ENCODE measurements at regions not wholly inside any gene's neighbourhood (a gene's known extent, or its start where the extent isn't known, plus 50 kb on each side); places are given as distances from the start of the nearest gene placed in this dataset.

DNA sequence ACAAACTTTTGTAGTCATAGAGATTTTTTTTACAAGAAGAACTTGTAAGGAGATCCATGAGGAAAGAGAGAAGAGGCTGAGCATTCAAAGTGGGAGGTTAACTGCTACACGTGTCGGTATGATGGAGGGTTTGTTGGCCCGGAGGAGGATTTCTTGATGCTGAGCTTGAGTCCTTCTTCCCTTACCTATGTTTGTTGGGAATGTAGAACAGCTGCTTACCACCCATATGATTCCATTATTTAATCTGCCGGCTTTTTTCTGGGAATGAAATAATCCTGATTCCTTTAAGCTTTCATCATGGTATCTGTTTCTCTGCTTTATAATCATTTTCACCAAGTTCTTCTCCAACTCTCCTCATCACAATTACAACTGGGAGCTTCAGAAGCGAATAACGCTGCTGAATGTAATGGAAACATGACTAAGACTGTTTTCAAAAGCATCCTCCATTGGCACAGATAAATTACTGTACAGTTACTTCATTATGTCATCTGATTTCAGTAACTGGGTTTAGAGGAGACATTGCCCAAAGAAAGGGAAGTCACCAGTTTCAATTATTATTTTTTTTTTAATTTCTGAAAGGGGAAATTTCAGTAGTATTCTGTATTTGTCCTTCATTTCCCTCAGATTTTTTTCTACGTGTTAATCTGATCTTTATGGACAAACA is 420.6 kb downstream of the SPRY1 start:
- Histone ChIP-seq H3K4me3 (ENCODE audit: low read length in 2 of 2) (no peak overlapping the region), H4K8ac (ENCODE audit: low read depth, low read length) (no peak overlapping the region), H3K27me3 (ENCODE audit: control insufficient read depth in 3 of 3, insufficient read depth in 3 of 3, low read depth in 1 of 3, low read length in 3 of 3) (no peaks in the 10 kb centered on the region), H2AFZ (ENCODE audit: low read length) (no peak overlapping the region), H3K36me3 (replicated peaks in 1 of 2; ENCODE audit: control insufficient read depth in 2 of 2, insufficient read depth in 2 of 2, low read length in 2 of 2) (no peaks in the 10 kb centered on the region), H3K4ac (ENCODE audit: low read length) (no peak overlapping the region), H2BK15ac (ENCODE audit: low read length) (no peak overlapping the region), H3K14ac (ENCODE audit: low read length) (no peak overlapping the region), H2AK5ac (ENCODE audit: low read depth, low read length) (no peak overlapping the region), H2BK120ac (ENCODE audit: low read depth, low read length) (no peak overlapping the region), H2BK12ac (ENCODE audit: low read length) (no peak overlapping the region), H3K27ac (replicated peaks; ENCODE audit: low read length) (no peak overlapping the region), H3K79me1 (ENCODE audit: low read depth, low read length) (no peaks in the 10 kb centered on the region), H3K4me1 (ENCODE audit: control insufficient read depth in 2 of 2, insufficient read depth in 1 of 2, low read depth in 1 of 2, low read length in 2 of 2) (peaks cover 0 to 6% of the 10 kb centered on the region in 2 donors), H2BK5ac (ENCODE audit: low read length) (no peak overlapping the region), H3K9me3 (replicated peaks in 1 of 2; ENCODE audit: control insufficient read depth in 2 of 2, insufficient read depth in 1 of 2, low read depth in 1 of 2, low read length in 2 of 2) (peaks cover 0 to 12% of the 10 kb centered on the region in 2 donors), H3K9ac (ENCODE audit: low read depth, low read length, poor library complexity) (no peak overlapping the region), H4K91ac (ENCODE audit: low read depth, low read length, poor library complexity) (no peak overlapping the region), H3K18ac (ENCODE audit: low read length) (no peak overlapping the region), H3K23ac (ENCODE audit: low read depth, low read length, poor library complexity) (no peak overlapping the region), H3K4me2 (ENCODE audit: insufficient read depth, low read length, poor library complexity, severe bottlenecking) (no peak overlapping the region)
- no peak for DNase-seq (ENCODE audit: low spot score)
- WGBS, 2 donors (ENCODE audit: extremely low coverage in 2 of 2, insufficient read length in 2 of 2, insufficient replicate concordance in 1 of 2) = no CpG with 5 or more reads among the region's 7 CpGs

DNA sequence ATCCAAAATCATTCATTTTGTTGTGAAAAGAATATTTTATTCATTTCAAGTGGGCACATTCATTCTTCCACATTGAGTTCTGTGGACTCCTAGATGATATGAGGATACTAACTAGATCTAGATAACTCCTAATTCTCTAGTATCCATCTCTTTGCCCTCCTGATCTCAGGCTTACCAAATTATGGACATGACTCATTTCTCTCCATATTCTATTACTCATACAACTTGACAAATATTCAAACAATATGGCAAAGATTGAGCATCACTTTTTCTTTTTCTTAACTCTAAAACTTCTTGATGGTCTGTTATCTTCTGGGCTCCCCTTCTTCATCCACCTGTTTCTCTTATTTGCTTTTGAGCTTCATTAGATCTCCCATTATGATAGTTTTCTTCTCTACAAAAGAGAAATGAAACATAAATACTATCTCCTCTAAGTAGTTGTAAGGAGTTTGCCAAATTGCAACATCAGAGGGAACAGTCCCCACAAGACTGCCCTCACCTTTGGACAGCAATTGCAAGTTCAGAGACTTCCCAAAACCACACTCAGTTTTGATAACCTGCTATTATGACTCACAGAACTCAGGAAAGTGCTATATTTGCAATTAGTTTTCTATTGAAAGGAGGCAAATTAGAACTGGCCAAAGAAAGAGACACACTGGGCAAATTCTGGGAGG is 422.9 kb downstream of the SPRY1 start:
- H2BK120ac ChIP-seq (ENCODE audit: low read depth, low read length) = no peak overlapping the region
- no peak overlapping the region for H2AK5ac ChIP-seq (ENCODE audit: low read depth, low read length)
- no peak overlapping the region for H3K14ac ChIP-seq (ENCODE audit: low read length)
- no peak overlapping the region for H3K27ac ChIP-seq (replicated peaks; ENCODE audit: low read length)
- H3K18ac ChIP-seq (ENCODE audit: low read length) = no peak overlapping the region
- no peak overlapping the region for H4K91ac ChIP-seq (ENCODE audit: low read depth, low read length, poor library complexity)
- H3K9me3 ChIP-seq (replicated peaks in 1 of 2; ENCODE audit: control insufficient read depth in 2 of 2, insufficient read depth in 1 of 2, low read depth in 1 of 2, low read length in 2 of 2) = peaks cover 0 to 24% of the 10 kb centered on the region in 2 donors
- no peaks in the 10 kb centered on the region for H3K36me3 ChIP-seq (replicated peaks in 1 of 2; ENCODE audit: control insufficient read depth in 2 of 2, insufficient read depth in 2 of 2, low read length in 2 of 2)
- peaks cover 0 to 10% of the 10 kb centered on the region in 2 donors for H3K4me1 ChIP-seq (ENCODE audit: control insufficient read depth in 2 of 2, insufficient read depth in 1 of 2, low read depth in 1 of 2, low read length in 2 of 2)
- H3K4me2 ChIP-seq (ENCODE audit: insufficient read depth, low read length, poor library complexity, severe bottlenecking) = no peak overlapping the region
- no peak overlapping the region for H2BK5ac ChIP-seq (ENCODE audit: low read length)
- H2BK15ac ChIP-seq (ENCODE audit: low read length) = no peak overlapping the region
- no peak for DNase-seq (ENCODE audit: low spot score)
- no peak overlapping the region for H2BK12ac ChIP-seq (ENCODE audit: low read length)
- no peak overlapping the region for H3K9ac ChIP-seq (ENCODE audit: low read depth, low read length, poor library complexity)
- no peaks in the 10 kb centered on the region for H3K79me1 ChIP-seq (ENCODE audit: low read depth, low read length)
- no peak overlapping the region for H3K4ac ChIP-seq (ENCODE audit: low read length)
- no peak overlapping the region for H4K8ac ChIP-seq (ENCODE audit: low read depth, low read length)
- no peak overlapping the region for H2AFZ ChIP-seq (ENCODE audit: low read length)
- no peak overlapping the region for H3K23ac ChIP-seq (ENCODE audit: low read depth, low read length, poor library complexity)
- H3K27me3 ChIP-seq (ENCODE audit: control insufficient read depth in 3 of 3, insufficient read depth in 3 of 3, low read depth in 1 of 3, low read length in 3 of 3) = no peaks in the 10 kb centered on the region
- H3K4me3 ChIP-seq (ENCODE audit: low read length in 2 of 2) = no peak overlapping the region

DNA sequence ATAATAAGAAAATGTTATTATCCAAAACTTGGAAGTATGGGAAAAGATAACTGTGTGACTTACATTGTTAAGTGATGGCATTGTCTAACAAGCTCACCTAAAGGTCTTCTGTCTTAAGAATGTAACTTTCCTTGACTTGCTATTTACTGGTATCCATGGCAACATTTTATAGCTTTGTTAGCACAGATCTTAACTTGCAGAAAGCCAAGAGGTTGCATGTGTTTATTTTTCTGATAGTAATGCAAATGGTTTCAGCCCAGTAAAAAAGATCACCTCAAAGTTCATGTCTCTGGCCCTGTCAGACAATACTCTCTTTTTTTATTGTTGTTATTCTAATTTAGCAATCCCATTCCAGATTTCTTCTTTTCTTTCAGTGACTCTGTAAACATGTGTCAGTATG is 425.3 kb downstream of the SPRY1 start:
- Histone ChIP-seq H3K9ac (ENCODE audit: low read depth, low read length, poor library complexity) (no peak overlapping the region), H3K4me3 (ENCODE audit: low read length in 2 of 2) (no peak overlapping the region), H4K8ac (ENCODE audit: low read depth, low read length) (no peak overlapping the region), H3K18ac (ENCODE audit: low read length) (no peak overlapping the region), H3K14ac (ENCODE audit: low read length) (no peak overlapping the region), H2AK5ac (ENCODE audit: low read depth, low read length) (no peak overlapping the region), H3K36me3 (replicated peaks in 1 of 2; ENCODE audit: control insufficient read depth in 2 of 2, insufficient read depth in 2 of 2, low read length in 2 of 2) (no peaks in the 10 kb centered on the region), H2BK15ac (ENCODE audit: low read length) (no peak overlapping the region), H3K4me2 (ENCODE audit: insufficient read depth, low read length, poor library complexity, severe bottlenecking) (no peak overlapping the region), H3K27ac (replicated peaks; ENCODE audit: low read length) (no peak overlapping the region), H3K4ac (ENCODE audit: low read length) (no peak overlapping the region), H3K4me1 (ENCODE audit: control insufficient read depth in 2 of 2, insufficient read depth in 1 of 2, low read depth in 1 of 2, low read length in 2 of 2) (peaks cover 0 to 16% of the 10 kb centered on the region in 2 donors), H2BK5ac (ENCODE audit: low read length) (no peak overlapping the region), H2BK120ac (ENCODE audit: low read depth, low read length) (no peak overlapping the region), H2AFZ (ENCODE audit: low read length) (no peak overlapping the region), H3K23ac (ENCODE audit: low read depth, low read length, poor library complexity) (no peak overlapping the region), H3K79me1 (ENCODE audit: low read depth, low read length) (no peaks in the 10 kb centered on the region), H4K91ac (ENCODE audit: low read depth, low read length, poor library complexity) (no peak overlapping the region), H3K9me3 (replicated peaks in 1 of 2; ENCODE audit: control insufficient read depth in 2 of 2, insufficient read depth in 1 of 2, low read depth in 1 of 2, low read length in 2 of 2) (peaks cover 0 to 22% of the 10 kb centered on the region in 2 donors), H3K27me3 (ENCODE audit: control insufficient read depth in 3 of 3, insufficient read depth in 3 of 3, low read depth in 1 of 3, low read length in 3 of 3) (no peaks in the 10 kb centered on the region), H2BK12ac (ENCODE audit: low read length) (no peak overlapping the region)
- no peak for DNase-seq (ENCODE audit: low spot score)

DNA sequence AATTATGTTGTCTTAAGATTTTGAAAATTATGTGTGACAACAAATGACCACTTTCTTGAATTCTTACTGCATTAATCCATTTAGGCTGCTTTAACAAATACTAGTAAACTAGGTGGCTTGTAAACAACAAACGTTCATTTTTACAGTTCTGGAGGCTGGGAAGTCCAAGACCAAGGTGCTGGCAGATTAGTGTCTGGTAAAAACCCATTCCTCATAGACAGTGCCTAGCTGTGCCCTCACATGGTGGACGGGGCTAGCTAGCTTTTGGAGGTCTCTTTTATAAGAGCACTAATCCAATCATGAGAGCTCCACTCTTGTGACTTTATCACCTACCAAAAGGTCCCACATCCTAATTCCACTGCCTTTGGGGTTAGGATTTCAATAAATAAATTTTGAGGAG is 425.8 kb downstream of the SPRY1 start:
- Histone ChIP-seq H3K4me3 (ENCODE audit: low read length in 2 of 2) (no peak overlapping the region), H3K79me1 (ENCODE audit: low read depth, low read length) (no peaks in the 10 kb centered on the region), H4K8ac (ENCODE audit: low read depth, low read length) (no peak overlapping the region), H2BK15ac (ENCODE audit: low read length) (no peak overlapping the region), H3K18ac (ENCODE audit: low read length) (no peak overlapping the region), H2AFZ (ENCODE audit: low read length) (no peak overlapping the region), H4K91ac (ENCODE audit: low read depth, low read length, poor library complexity) (no peak overlapping the region), H3K27me3 (ENCODE audit: control insufficient read depth in 3 of 3, insufficient read depth in 3 of 3, low read depth in 1 of 3, low read length in 3 of 3) (no peaks in the 10 kb centered on the region), H3K4ac (ENCODE audit: low read length) (no peak overlapping the region), H3K9me3 (replicated peaks in 1 of 2; ENCODE audit: control insufficient read depth in 2 of 2, insufficient read depth in 1 of 2, low read depth in 1 of 2, low read length in 2 of 2) (peaks cover 0 to 22% of the 10 kb centered on the region in 2 donors), H2BK120ac (ENCODE audit: low read depth, low read length) (no peak overlapping the region), H3K4me1 (ENCODE audit: control insufficient read depth in 2 of 2, insufficient read depth in 1 of 2, low read depth in 1 of 2, low read length in 2 of 2) (peaks cover 0 to 16% of the 10 kb centered on the region in 2 donors), H3K36me3 (replicated peaks in 1 of 2; ENCODE audit: control insufficient read depth in 2 of 2, insufficient read depth in 2 of 2, low read length in 2 of 2) (no peaks in the 10 kb centered on the region), H3K4me2 (ENCODE audit: insufficient read depth, low read length, poor library complexity, severe bottlenecking) (no peak overlapping the region), H3K23ac (ENCODE audit: low read depth, low read length, poor library complexity) (no peak overlapping the region), H3K27ac (replicated peaks; ENCODE audit: low read length) (no peak overlapping the region), H3K14ac (ENCODE audit: low read length) (no peak overlapping the region), H2AK5ac (ENCODE audit: low read depth, low read length) (no peak overlapping the region), H2BK5ac (ENCODE audit: low read length) (no peak overlapping the region), H3K9ac (ENCODE audit: low read depth, low read length, poor library complexity) (no peak overlapping the region), H2BK12ac (ENCODE audit: low read length) (no peak overlapping the region)
- no peak for DNase-seq (ENCODE audit: low spot score)
- WGBS, 2 donors (ENCODE audit: extremely low coverage in 2 of 2, insufficient read length in 2 of 2, insufficient replicate concordance in 1 of 2) = no CpG with 5 or more reads among the region's 2 CpGs
